Astrocyte (in vitro differentiated cells and primary cell): ENCODE measurements at regions not wholly inside any gene's neighbourhood (a gene's known extent, or its start where the extent isn't known, plus 50 kb on each side); places are given as distances from the start of the nearest gene placed in this dataset.

ENCODE experiments used
- DNase-seq: peaks from one replicate; pipeline ENCODE4 v3.0.0-alpha.2; 2010; ENCODE audit warnings: low read depth
- FAIRE-seq: peaks from 2 replicates; lab custom pipeline; 2011; peaks lifted over from hg19 to GRCh38; lab: Jason Lieb, UNC
- H2AFZ ChIP-seq: 2 replicates; pipeline ENCODE4 v1.6.0; 2012; ENCODE audit warnings: low read depth, low read length, inconsistent platforms
- H3K27ac ChIP-seq: 2 replicates; pipeline ENCODE4 v1.5.1; 2011; ENCODE audit warnings: low read depth, low read length, inconsistent platforms
- H3K27me3 ChIP-seq: 2 replicates; pipeline ENCODE4 v1.6.0; 2011; ENCODE audit warnings: low read length, inconsistent platforms; ENCODE audit not compliant: insufficient read depth
- H3K36me3 ChIP-seq: 2 replicates; pipeline ENCODE4 v1.5.1; 2011; ENCODE audit warnings: low read length, inconsistent platforms; ENCODE audit not compliant: insufficient read depth
- H3K4me1 ChIP-seq: 2 replicates; pipeline ENCODE4 v1.5.1; 2011; ENCODE audit warnings: low read length, inconsistent platforms; ENCODE audit not compliant: insufficient read depth
- H3K4me2 ChIP-seq: 2 replicates; pipeline ENCODE4 v1.6.0; 2012; ENCODE audit warnings: low read length, inconsistent platforms
- H3K4me3 ChIP-seq: 2 replicates; pipeline ENCODE4 v1.5.1; 2011; ENCODE audit warnings: low read depth, mild to moderate bottlenecking, low read length, inconsistent platforms; ENCODE audit not compliant: insufficient read depth
- H3K79me2 ChIP-seq: 2 replicates; pipeline ENCODE4 v1.6.0; 2012; ENCODE audit warnings: mild to moderate bottlenecking, low read length, inconsistent platforms; ENCODE audit not compliant: insufficient read depth
- H3K9ac ChIP-seq: 2 replicates; pipeline ENCODE4 v1.6.0; 2012; ENCODE audit warnings: mild to moderate bottlenecking, low read length, inconsistent platforms
- H3K9me3 ChIP-seq: 2 replicates; pipeline ENCODE4 v1.5.1; 2012; ENCODE audit warnings: low read depth, mild to moderate bottlenecking, low read length, inconsistent platforms; ENCODE audit not compliant: insufficient read depth
- H4K20me1 ChIP-seq: 2 replicates; pipeline ENCODE4 v1.6.0; 2012; ENCODE audit warnings: low read length, inconsistent platforms; ENCODE audit not compliant: insufficient read depth
- H3K27ac Mint-ChIP-seq: one replicate; pipeline ENCODE4 v1.8.0; 2021; ENCODE audit warnings: mild to moderate bottlenecking, mixed read lengths; ENCODE audit not compliant: unreplicated experiment
- H3K27me3 Mint-ChIP-seq: one replicate; pipeline ENCODE4 v1.8.0; 2021; ENCODE audit warnings: low read depth, mixed read lengths; ENCODE audit not compliant: unreplicated experiment
- H3K36me3 Mint-ChIP-seq: one replicate; pipeline ENCODE4 v1.8.0; 2021; ENCODE audit warnings: low read depth, mixed read lengths; ENCODE audit not compliant: unreplicated experiment
- H3K4me1 Mint-ChIP-seq: one replicate; pipeline ENCODE4 v1.8.0; 2021; ENCODE audit warnings: low read depth, mixed read lengths; ENCODE audit not compliant: unreplicated experiment
- H3K4me3 Mint-ChIP-seq: one replicate; pipeline ENCODE4 v1.8.0; 2021; ENCODE audit warnings: mild to moderate bottlenecking, moderate library complexity, mixed read lengths; ENCODE audit not compliant: unreplicated experiment
- H3K9me3 Mint-ChIP-seq: one replicate; pipeline ENCODE4 v1.8.0; 2021; ENCODE audit warnings: mild to moderate bottlenecking, mixed read lengths; ENCODE audit not compliant: unreplicated experiment
- CTCF ChIP-seq: IDR thresholded peaks from 2 replicates; pipeline ENCODE4 v1.5.1; 2011; ENCODE audit warnings: low read depth, mild to moderate bottlenecking, inconsistent platforms, low read length, moderate library complexity; ENCODE audit not compliant: insufficient read depth
- EZH2 ChIP-seq: IDR thresholded peaks from 2 replicates; pipeline ENCODE4 v1.6.1; 2012; ENCODE audit warnings: mild to moderate bottlenecking, low read length, inconsistent platforms; ENCODE audit not compliant: insufficient read depth

- no peaks in the 10 kb centered on the region for H4K20me1 ChIP-seq
- H3K79me2 ChIP-seq = no peaks in the 10 kb centered on the region
- Mint-ChIP-seq H3K27me3 (no peaks in the 10 kb centered on the region), H3K27ac (no peak overlapping the region), H3K4me1 (no peaks in the 10 kb centered on the region), H3K36me3 (no peaks in the 10 kb centered on the region), H3K9me3 (peaks cover 5% of the 10 kb centered on the region), H3K4me3 (no peak overlapping the region)
- no peak overlapping the region for H3K9ac ChIP-seq
- H3K27me3 ChIP-seq = no peaks in the 10 kb centered on the region
- no peak overlapping the region for H3K27ac ChIP-seq
- H3K9me3 ChIP-seq = no peaks in the 10 kb centered on the region
- no peak for DNase-seq
- no peaks in the 10 kb centered on the region for H3K36me3 ChIP-seq
- TF ChIP-seq CTCF (no peak), EZH2 (no peak)
- H3K4me1 ChIP-seq = no peaks in the 10 kb centered on the region
- no peak overlapping the region for H3K4me2 ChIP-seq
- no peak for FAIRE-seq
- no peak overlapping the region for H2AFZ ChIP-seq
- H3K4me3 ChIP-seq = no peak overlapping the region
Observed at GRCh38 chr10:33813871-33814270, 479.4 kb upstream of the NRP1 start.

- Histone ChIP-seq H3K4me1 (peaks cover 3% of the 10 kb centered on the region), H3K9me3 (no peaks in the 10 kb centered on the region), H4K20me1 (no peaks in the 10 kb centered on the region), H3K27ac (no peak overlapping the region), H3K36me3 (no peaks in the 10 kb centered on the region), H3K79me2 (no peaks in the 10 kb centered on the region), H2AFZ (no peak overlapping the region), H3K4me2 (no peak overlapping the region), H3K27me3 (no peaks in the 10 kb centered on the region), H3K9ac (no peak overlapping the region), H3K4me3 (no peak overlapping the region)
- DNase-seq = no peak
- peaks cover 5% of the 10 kb centered on the region for H3K9me3 Mint-ChIP-seq
- no peaks in the 10 kb centered on the region for H3K27me3 Mint-ChIP-seq
- no peak for TF ChIP-seq EZH2
- H3K36me3 Mint-ChIP-seq = no peaks in the 10 kb centered on the region
- H3K4me3 Mint-ChIP-seq = no peak overlapping the region
- FAIRE-seq = no peak
- no peak overlapping the region for H3K27ac Mint-ChIP-seq
- peaks cover 4% of the 10 kb centered on the region for H3K4me1 Mint-ChIP-seq
Observed at GRCh38 chr10:33813415-33813814, 478.9 kb upstream of the NRP1 start.

- Mint-ChIP-seq H3K27me3 (no peaks in the 10 kb centered on the region), H3K4me3 (no peak overlapping the region), H3K27ac (no peak overlapping the region), H3K4me1 (peaks cover 9% of the 10 kb centered on the region), H3K36me3 (no peaks in the 10 kb centered on the region), H3K9me3 (peaks cover 5% of the 10 kb centered on the region)
- no peak for DNase-seq
- Histone ChIP-seq H4K20me1 (no peaks in the 10 kb centered on the region), H3K79me2 (no peaks in the 10 kb centered on the region), H3K27me3 (no peaks in the 10 kb centered on the region), H3K4me1 (peaks cover 7% of the 10 kb centered on the region), H3K9ac (no peak overlapping the region), H2AFZ (no peak overlapping the region), H3K4me2 (no peak overlapping the region), H3K36me3 (no peaks in the 10 kb centered on the region), H3K9me3 (no peaks in the 10 kb centered on the region), H3K27ac (no peak overlapping the region), H3K4me3 (no peak overlapping the region)
- no peak for FAIRE-seq
- TF ChIP-seq CTCF = no peak
- TF ChIP-seq EZH2 = no peak
Observed at GRCh38 chr10:33812586-33812985, 478.1 kb upstream of the NRP1 start.
